ENCODE measurements at regions not wholly inside any gene's neighbourhood (a gene's known extent, or its start where the extent isn't known, plus 50 kb on each side); places are given as distances from the start of the nearest gene placed in this dataset.

- TF ChIP-seq CTCF (IDR thresholded peaks at IDR 0.05) = no peak
- TF ChIP-seq EZH2 (IDR thresholded peaks at IDR 0.05; ENCODE audit: borderline replicate concordance, insufficient read depth, low read depth, low read length, poor library complexity, severe bottlenecking) = no peak
Observed at GRCh38 chr22:47767403-47767802, 1005.0 kb downstream of the TBC1D22A start.
